ENCODE measurements at regions not wholly inside any gene's neighbourhood (a gene's known extent, or its start where the extent isn't known, plus 50 kb on each side); places are given as distances from the start of the nearest gene placed in this dataset.

DNA sequence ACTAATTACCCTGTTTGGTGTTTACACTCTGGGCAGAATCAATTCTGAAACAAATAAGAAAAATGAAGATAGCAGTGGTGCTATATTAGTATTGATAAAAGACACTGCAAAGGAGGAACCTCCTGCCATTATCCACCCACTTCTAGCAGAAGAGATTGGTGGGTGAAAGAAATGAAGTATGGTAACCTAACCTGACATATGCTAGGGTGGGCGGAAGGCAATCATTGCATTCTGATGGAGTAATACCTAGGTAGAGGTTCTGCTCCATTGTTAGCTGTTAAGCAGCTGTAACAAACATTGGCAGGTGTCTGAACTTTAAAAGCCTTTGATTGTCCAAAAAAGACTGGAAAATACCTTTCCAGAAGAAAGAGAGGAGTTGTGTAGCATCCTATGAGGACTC lies 95.9 kb downstream of the OTUD1 start:
- no peak overlapping the region for H3K4me3 ChIP-seq (ENCODE audit: low read depth, low read length, poor library complexity, severe bottlenecking)
- CTCF ChIA-PET (ENCODE audit: unreplicated experiment), result no interaction called here
- POLR2A ChIA-PET, result interaction anchor here (0.6 to 1.1 kb wide), 3 partner anchors 13 to 86 kb away, joined by 3 to 4 read pairs (median 3); no protein-coding TSS in a partner anchor
- no peaks in the 10 kb centered on the region for H3K36me3 ChIP-seq (ENCODE audit: insufficient read depth, low read length)
- H3K9me3 ChIP-seq (ENCODE audit: low read length), result no peaks in the 10 kb centered on the region
- no peaks in the 10 kb centered on the region for H3K79me2 ChIP-seq (ENCODE audit: insufficient read depth, low read depth, low read length)
- no peak overlapping the region for H3K4me2 ChIP-seq (ENCODE audit: low read length)
- no TSS peak for BruUV-seq (replicated peaks)
- H3K27ac ChIP-seq (ENCODE audit: low read depth, low read length, poor library complexity, severe bottlenecking), result no peak overlapping the region
- intact Hi-C loops (cut with micrococcal nuclease; ENCODE audit: unreplicated experiment), result no loop called here
- no peaks in the 10 kb centered on the region for H3K9me2 ChIP-seq (ENCODE audit: insufficient read depth, low read length)
- no peak for DNase-seq (ENCODE audit: low spot score)
- TF ChIP-seq, protein P1, sequence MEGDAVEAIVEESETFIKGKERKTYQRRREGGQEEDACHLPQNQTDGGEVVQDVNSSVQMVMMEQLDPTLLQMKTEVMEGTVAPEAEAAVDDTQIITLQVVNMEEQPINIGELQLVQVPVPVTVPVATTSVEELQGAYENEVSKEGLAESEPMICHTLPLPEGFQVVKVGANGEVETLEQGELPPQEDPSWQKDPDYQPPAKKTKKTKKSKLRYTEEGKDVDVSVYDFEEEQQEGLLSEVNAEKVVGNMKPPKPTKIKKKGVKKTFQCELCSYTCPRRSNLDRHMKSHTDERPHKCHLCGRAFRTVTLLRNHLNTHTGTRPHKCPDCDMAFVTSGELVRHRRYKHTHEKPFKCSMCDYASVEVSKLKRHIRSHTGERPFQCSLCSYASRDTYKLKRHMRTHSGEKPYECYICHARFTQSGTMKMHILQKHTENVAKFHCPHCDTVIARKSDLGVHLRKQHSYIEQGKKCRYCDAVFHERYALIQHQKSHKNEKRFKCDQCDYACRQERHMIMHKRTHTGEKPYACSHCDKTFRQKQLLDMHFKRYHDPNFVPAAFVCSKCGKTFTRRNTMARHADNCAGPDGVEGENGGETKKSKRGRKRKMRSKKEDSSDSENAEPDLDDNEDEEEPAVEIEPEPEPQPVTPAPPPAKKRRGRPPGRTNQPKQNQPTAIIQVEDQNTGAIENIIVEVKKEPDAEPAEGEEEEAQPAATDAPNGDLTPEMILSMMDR (conservative IDR thresholded peaks at IDR 0.05; ENCODE audit: low read length), result no peak
- no peak for TF ChIP-seq EZH2phosphoT487 (IDR thresholded peaks at IDR 0.05; ENCODE audit: borderline replicate concordance, low read depth, low read length)
- no peaks in the 10 kb centered on the region for H4K20me1 ChIP-seq (ENCODE audit: insufficient read depth, low read length)
- H2AFZ ChIP-seq (ENCODE audit: low read length), result no peak overlapping the region
- H3K4me1 ChIP-seq (ENCODE audit: insufficient read depth, low read length, poor library complexity, severe bottlenecking), result peaks cover 1% of the 10 kb centered on the region

DNA sequence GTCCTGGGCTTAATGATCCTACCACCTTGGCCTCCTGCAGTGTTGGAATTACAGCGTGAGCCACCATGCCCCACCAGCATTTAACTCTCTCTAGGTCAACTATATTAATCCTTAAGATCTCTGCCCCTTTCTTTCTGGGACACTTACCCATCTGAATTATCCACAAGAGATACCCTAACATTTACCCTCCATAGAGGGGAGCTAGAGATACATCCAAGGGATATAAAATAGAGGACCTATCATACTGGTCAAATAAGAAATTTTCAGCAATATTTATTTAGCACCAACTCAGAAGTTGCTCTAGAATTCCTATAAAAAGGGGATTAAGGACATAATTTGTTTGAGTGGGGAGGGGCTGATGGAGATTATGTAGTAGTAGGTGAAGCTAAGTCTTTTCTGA lies 96.5 kb downstream of the OTUD1 start:
- DNase-seq (ENCODE audit: low spot score), result no peak
- no TSS peak for BruUV-seq (replicated peaks)
- H3K4me3 ChIP-seq (ENCODE audit: low read depth, low read length, poor library complexity, severe bottlenecking), result no peak overlapping the region
- no peaks in the 10 kb centered on the region for H4K20me1 ChIP-seq (ENCODE audit: insufficient read depth, low read length)
- H3K9me2 ChIP-seq (ENCODE audit: insufficient read depth, low read length), result no peaks in the 10 kb centered on the region
- H3K79me2 ChIP-seq (ENCODE audit: insufficient read depth, low read depth, low read length), result no peaks in the 10 kb centered on the region
- ChIA-PET POLR2A (interaction anchor here (0.6 to 1.1 kb wide), 2 partner anchors 12 to 55 kb away, joined by 3 to 4 read pairs; no protein-coding TSS in a partner anchor), CTCF (ENCODE audit: unreplicated experiment) (no interaction called here)
- H3K36me3 ChIP-seq (ENCODE audit: insufficient read depth, low read length), result no peaks in the 10 kb centered on the region
- TF ChIP-seq EZH2phosphoT487 (IDR thresholded peaks at IDR 0.05; ENCODE audit: borderline replicate concordance, low read depth, low read length), result no peak
- TF ChIP-seq, protein P1 (conservative IDR thresholded peaks at IDR 0.05; ENCODE audit: low read length), result peak; percentile 54
- no peak overlapping the region for H3K27ac ChIP-seq (ENCODE audit: low read depth, low read length, poor library complexity, severe bottlenecking)
- no peak overlapping the region for H2AFZ ChIP-seq (ENCODE audit: low read length)
- peaks cover 8% of the 10 kb centered on the region for H3K4me1 ChIP-seq (ENCODE audit: insufficient read depth, low read length, poor library complexity, severe bottlenecking)
- H3K9me3 ChIP-seq (ENCODE audit: low read length), result no peaks in the 10 kb centered on the region
- intact Hi-C loops (cut with micrococcal nuclease; ENCODE audit: unreplicated experiment), result no loop called here
- no peak overlapping the region for H3K4me2 ChIP-seq (ENCODE audit: low read length)

GRCh38 chr10:23538968-23539367 lies 100.1 kb downstream of the OTUD1 start:
- Histone ChIP-seq H3K36me3 (ENCODE audit: insufficient read depth, low read length) (no peaks in the 10 kb centered on the region), H2AFZ (ENCODE audit: low read length) (peak overlapping the region; percentile 93; the same call in 1 of the 2 replicates), H3K4me3 (ENCODE audit: low read depth, low read length, poor library complexity, severe bottlenecking) (no peak overlapping the region), H3K4me1 (ENCODE audit: insufficient read depth, low read length, poor library complexity, severe bottlenecking) (peaks cover 16% of the 10 kb centered on the region), H3K27ac (ENCODE audit: low read depth, low read length, poor library complexity, severe bottlenecking) (no peak overlapping the region), H3K9me2 (ENCODE audit: insufficient read depth, low read length) (no peaks in the 10 kb centered on the region), H3K79me2 (ENCODE audit: insufficient read depth, low read depth, low read length) (no peaks in the 10 kb centered on the region), H3K9me3 (ENCODE audit: low read length) (no peaks in the 10 kb centered on the region), H4K20me1 (ENCODE audit: insufficient read depth, low read length) (no peaks in the 10 kb centered on the region), H3K4me2 (ENCODE audit: low read length) (no peak overlapping the region)
- TF ChIP-seq, protein P1 (conservative IDR thresholded peaks at IDR 0.05; ENCODE audit: low read length), result no peak
- no peak for TF ChIP-seq EZH2phosphoT487 (IDR thresholded peaks at IDR 0.05; ENCODE audit: borderline replicate concordance, low read depth, low read length)
- ChIA-PET CTCF (ENCODE audit: unreplicated experiment) (no interaction called here), POLR2A (interaction anchor here (2.0 to 2.2 kb wide), 2 partner anchors 11 to 17 kb away, joined by 8 to 9 read pairs; no protein-coding TSS in a partner anchor)
- intact Hi-C loops (cut with micrococcal nuclease; ENCODE audit: unreplicated experiment), result no loop called here
- DNase-seq (ENCODE audit: low spot score), result no peak
- BruUV-seq (replicated peaks), result no TSS peak

Data from OCI-LY7 (cell line).